IMR-90 (cell line): ENCODE measurements at regions not wholly inside any gene's neighbourhood (a gene's known extent, or its start where the extent isn't known, plus 50 kb on each side); places are given as distances from the start of the nearest gene placed in this dataset.

Experiments used
- ATAC-seq: fragments of 200-7000 bp; cut with Tn5 transposase; 2 replicates; pipeline ENCODE4 v1.9.1; 2020; ENCODE audit warnings: low read depth, mild to moderate bottlenecking, moderate library complexity
- BruUV-seq: library from RNA; stranded (reverse); fragments of 400-500 nt; replicated peaks from 2 replicates; lab custom pipeline; 2021; lab: Mats Ljungman, UMichigan
- CTCF ChIA-PET: fragments of 300-600 bp; formaldehyde crosslinking; extraction: SDS; loops from one replicate; lab custom pipeline; 2021; ENCODE audit warnings: antibody characterized with exemption; lab: Yijun Ruan, JAX
- POLR2A ChIA-PET: fragments of 300-600 bp; sonication (Branson Sonifier 250); formaldehyde crosslinking; loops from one replicate; lab custom pipeline; 2022; ENCODE audit warnings: antibody characterized with exemption; ENCODE audit not compliant: unreplicated experiment; lab: Charles Lee
- DNase-seq: peaks from one replicate; pipeline ENCODE4 v3.0.0; 2013
- H2AFZ ChIP-seq: replicated peaks from 2 replicates; pipeline ENCODE3; 2013; ENCODE audit warnings: low read length, mild to moderate bottlenecking; ENCODE audit not compliant: poor library complexity
- H2AK5ac ChIP-seq: 2 replicates; pipeline ENCODE4 v1.6.1; 2013; ENCODE audit warnings: low read depth, low read length, inconsistent platforms
- H2AK9ac ChIP-seq: replicated peaks from 2 replicates; pipeline ENCODE3; 2013; ENCODE audit warnings: mild to moderate bottlenecking, low read depth, low read length, moderate library complexity; ENCODE audit not compliant: poor library complexity
- H2BK120ac ChIP-seq: 2 replicates; pipeline ENCODE4 v1.6.1; 2013; ENCODE audit warnings: low read depth, low read length, inconsistent platforms
- H2BK15ac ChIP-seq: 3 replicates; pipeline ENCODE4 v1.6.1; 2013; ENCODE audit warnings: low read depth, low read length, inconsistent platforms
- H2BK20ac ChIP-seq: 2 replicates; pipeline ENCODE4 v1.6.1; 2013; ENCODE audit warnings: low read depth, mild to moderate bottlenecking, inconsistent platforms, low read length, moderate library complexity
- H2BK5ac ChIP-seq: 2 replicates; pipeline ENCODE4 v1.6.1; 2013; ENCODE audit warnings: mild to moderate bottlenecking, low read depth, low read length, inconsistent platforms; ENCODE audit not compliant: poor library complexity, severe bottlenecking
- H3K14ac ChIP-seq: replicated peaks from 2 replicates; pipeline ENCODE4 v1.6.1; 2013; ENCODE audit warnings: low read depth, low read length, inconsistent platforms
- H3K18ac ChIP-seq: 2 replicates; pipeline ENCODE4 v1.6.1; 2013; ENCODE audit warnings: low read depth, low read length, control low read depth
- H3K23ac ChIP-seq: 2 replicates; pipeline ENCODE4 v1.6.1; 2013; ENCODE audit warnings: low read depth, low read length, inconsistent platforms
- H3K27ac ChIP-seq: 2 replicates; pipeline ENCODE4 v1.5.1; 2013; ENCODE audit warnings: mild to moderate bottlenecking, control low read depth, low read length; ENCODE audit not compliant: insufficient read depth
- H3K27me3 ChIP-seq: 2 replicates; pipeline ENCODE4 v1.6.1; 2013; ENCODE audit warnings: low read length; ENCODE audit not compliant: control insufficient read depth, insufficient read depth
- H3K36me3 ChIP-seq: 2 replicates; pipeline ENCODE4 v1.6.1; 2013; ENCODE audit warnings: low read length, mixed read lengths; ENCODE audit not compliant: control insufficient read depth, insufficient read depth
- H3K4ac ChIP-seq: 2 replicates; pipeline ENCODE4 v1.6.1; 2013; ENCODE audit warnings: low read depth, low read length, inconsistent platforms
- H3K4me1 ChIP-seq: 2 replicates; pipeline ENCODE4 v1.6.1; 2013; ENCODE audit warnings: low read length, mixed read lengths; ENCODE audit not compliant: control insufficient read depth, insufficient read depth
- H3K4me2 ChIP-seq: 2 replicates; pipeline ENCODE4 v1.6.1; 2013; ENCODE audit warnings: low read depth, mild to moderate bottlenecking, control low read depth, low read length, moderate library complexity
- H3K4me3 ChIP-seq: 2 replicates; pipeline ENCODE4 v1.5.1; 2013; ENCODE audit warnings: low read depth, mild to moderate bottlenecking, control low read depth, low read length, moderate library complexity; ENCODE audit not compliant: insufficient read depth
- H3K56ac ChIP-seq: 2 replicates; pipeline ENCODE4 v1.6.1; 2013; ENCODE audit warnings: low read length, inconsistent platforms; ENCODE audit not compliant: insufficient read depth; ENCODE audit errors: extremely low read depth
- H3K79me1 ChIP-seq, 2 experiments: 2 replicates each; pipeline ENCODE4 v1.6.1; 2013; ENCODE audit warnings: low read length in 2 of 2, inconsistent platforms in 1 of 2, low read depth in 1 of 2
- H3K9ac ChIP-seq: 2 replicates; pipeline ENCODE4 v1.6.1; 2013; ENCODE audit warnings: low read depth, low read length, control low read depth
- H3K9me1 ChIP-seq: 2 replicates; pipeline ENCODE4 v1.6.1; 2013; ENCODE audit warnings: low read length, inconsistent platforms; ENCODE audit not compliant: insufficient read depth
- H3K9me3 ChIP-seq: 2 replicates; pipeline ENCODE4 v1.6.1; 2013; ENCODE audit warnings: low read length; ENCODE audit not compliant: control insufficient read depth, insufficient read depth
- H4K20me1 ChIP-seq: 2 replicates; pipeline ENCODE4 v1.6.1; 2013; ENCODE audit warnings: low read length, inconsistent platforms; ENCODE audit not compliant: insufficient read depth
- H4K5ac ChIP-seq: 2 replicates; pipeline ENCODE4 v1.6.1; 2013; ENCODE audit warnings: mild to moderate bottlenecking, low read depth, low read length, control low read depth
- H4K8ac ChIP-seq, 2 experiments: 2 replicates each; pipeline ENCODE4 v1.6.1; 2013; ENCODE audit warnings: low read depth in 2 of 2, low read length in 2 of 2, control low read depth in 1 of 2, inconsistent platforms in 1 of 2
- H4K91ac ChIP-seq: 2 replicates; pipeline ENCODE4 v1.6.1; 2013; ENCODE audit warnings: low read depth, low read length, inconsistent platforms; ENCODE audit not compliant: insufficient read depth
- BHLHE40 ChIP-seq: fragments of 150-350 bp; IDR thresholded peaks from 2 replicates; pipeline ENCODE4 v1.6.1; 2016; ENCODE audit warnings: mild to moderate bottlenecking, low read depth, low read length
- CEBPB ChIP-seq: IDR thresholded peaks from 2 replicates; pipeline ENCODE4 v1.6.1; 2012; ENCODE audit warnings: low read depth, low read length, improper control_type of control experiment
- CHD1 ChIP-seq: IDR thresholded peaks from 2 replicates; pipeline ENCODE4 v1.6.1; 2012; ENCODE audit warnings: low read depth, low read length, improper control_type of control experiment
- FOS ChIP-seq: fragments of 150-350 bp; IDR thresholded peaks from 2 replicates; pipeline ENCODE4 v1.6.1; 2016; ENCODE audit warnings: low read depth, low read length
- MAFK ChIP-seq: IDR thresholded peaks from 2 replicates; pipeline ENCODE4 v1.6.1; 2012; ENCODE audit warnings: low read depth, low read length, improper control_type of control experiment
- MAZ ChIP-seq: IDR thresholded peaks from 2 replicates; pipeline ENCODE4 v1.6.1; 2012; ENCODE audit warnings: low read depth, mild to moderate bottlenecking, low read length, improper control_type of control experiment, moderate library complexity, borderline replicate concordance
- NFE2L2 ChIP-seq: fragments of 150-350 bp; IDR thresholded peaks from 2 replicates; pipeline ENCODE4 v1.6.1; 2016; ENCODE audit warnings: low read depth, mild to moderate bottlenecking, low read length
- RFX5 ChIP-seq: IDR thresholded peaks from 2 replicates; pipeline ENCODE4 v1.8.0; 2012; ENCODE audit warnings: low read depth, mild to moderate bottlenecking, low read length, moderate library complexity
- WGBS, 2 experiments: methylation state at CpG; one replicate each; pipeline versions ENCODE4 v1.1.5 to v1.1.7; 2013; ENCODE audit warnings: missing lambda C conversion rate in 2 of 2; ENCODE audit not compliant: insufficient read length in 1 of 2; ENCODE audit errors: extremely low coverage in 2 of 2; 5-methylcytosine and 5-hydroxymethylcytosine counted together
- dilution Hi-C: fragments of 300-500 bp; cut with HindIII; formaldehyde crosslinking; loops from one replicate; pipeline ENCODE4 v1.14.3; 2018; ENCODE audit warnings: low sequenced_read_pairs; ENCODE audit not compliant: unreplicated experiment
- in situ Hi-C: fragments of 300-500 bp; cut with MboI; formaldehyde crosslinking; loops from 3 replicates; pipeline ENCODE4 v1.14.3; 2019; ENCODE audit warnings: low sequenced_read_pairs, inconsistent platforms, mixed read lengths
- intact Hi-C: fragments of 100-400 bp; cut with micrococcal nuclease; formaldehyde crosslinking; loops from 2 replicates; pipeline ENCODE4 v1.10.0; 2022
- TF ChIP-seq, protein P1 (sequence below): conservative IDR thresholded peaks from 2 replicates; pipeline ENCODE4 v1.5.1; 2012; ENCODE audit warnings: mild to moderate bottlenecking, low read depth, low read length, improper control_type of control experiment
- TF ChIP-seq, protein P2 (sequence below): fragments of 150-350 bp; IDR thresholded peaks from 2 replicates; pipeline ENCODE4 v1.6.1; 2016; ENCODE audit warnings: low read depth, mild to moderate bottlenecking, low read length, moderate library complexity, borderline replicate concordance
- TF ChIP-seq, protein P3 (sequence below): fragments of 150-350 bp; IDR thresholded peaks from 2 replicates; pipeline ENCODE4 v1.6.1; 2017; ENCODE audit warnings: mild to moderate bottlenecking, antibody characterized with exemption, low read length, low read depth

DNA sequence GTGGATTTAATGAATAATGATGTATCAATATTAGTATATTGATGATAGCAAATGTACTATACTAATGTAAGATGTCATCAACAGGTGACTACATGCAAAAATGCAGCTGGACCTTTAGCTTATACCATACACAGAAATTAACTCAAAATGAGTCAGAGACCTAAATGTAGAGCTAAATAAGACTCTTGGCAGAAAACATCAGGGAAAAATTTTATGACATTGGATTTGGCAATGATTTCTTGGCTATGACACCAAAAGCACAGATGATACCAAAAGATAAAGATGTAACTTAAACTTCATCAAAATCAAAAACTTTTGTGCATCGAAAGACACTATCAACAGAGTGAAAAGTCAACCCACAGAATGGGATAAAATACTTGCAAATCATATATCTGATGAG is 64.0 kb upstream of the CCL21 start:
- no peak overlapping the region for H3K56ac ChIP-seq
- in situ Hi-C loops = no loop called here
- TF ChIP-seq FOS = no peak
- no peak for TF ChIP-seq CEBPB
- no peak for TF ChIP-seq NFE2L2
- TF ChIP-seq RFX5 = no peak
- TF ChIP-seq MAFK = no peak
- TF ChIP-seq, protein P1, sequence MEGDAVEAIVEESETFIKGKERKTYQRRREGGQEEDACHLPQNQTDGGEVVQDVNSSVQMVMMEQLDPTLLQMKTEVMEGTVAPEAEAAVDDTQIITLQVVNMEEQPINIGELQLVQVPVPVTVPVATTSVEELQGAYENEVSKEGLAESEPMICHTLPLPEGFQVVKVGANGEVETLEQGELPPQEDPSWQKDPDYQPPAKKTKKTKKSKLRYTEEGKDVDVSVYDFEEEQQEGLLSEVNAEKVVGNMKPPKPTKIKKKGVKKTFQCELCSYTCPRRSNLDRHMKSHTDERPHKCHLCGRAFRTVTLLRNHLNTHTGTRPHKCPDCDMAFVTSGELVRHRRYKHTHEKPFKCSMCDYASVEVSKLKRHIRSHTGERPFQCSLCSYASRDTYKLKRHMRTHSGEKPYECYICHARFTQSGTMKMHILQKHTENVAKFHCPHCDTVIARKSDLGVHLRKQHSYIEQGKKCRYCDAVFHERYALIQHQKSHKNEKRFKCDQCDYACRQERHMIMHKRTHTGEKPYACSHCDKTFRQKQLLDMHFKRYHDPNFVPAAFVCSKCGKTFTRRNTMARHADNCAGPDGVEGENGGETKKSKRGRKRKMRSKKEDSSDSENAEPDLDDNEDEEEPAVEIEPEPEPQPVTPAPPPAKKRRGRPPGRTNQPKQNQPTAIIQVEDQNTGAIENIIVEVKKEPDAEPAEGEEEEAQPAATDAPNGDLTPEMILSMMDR = no peak
- TF ChIP-seq, protein P2, sequence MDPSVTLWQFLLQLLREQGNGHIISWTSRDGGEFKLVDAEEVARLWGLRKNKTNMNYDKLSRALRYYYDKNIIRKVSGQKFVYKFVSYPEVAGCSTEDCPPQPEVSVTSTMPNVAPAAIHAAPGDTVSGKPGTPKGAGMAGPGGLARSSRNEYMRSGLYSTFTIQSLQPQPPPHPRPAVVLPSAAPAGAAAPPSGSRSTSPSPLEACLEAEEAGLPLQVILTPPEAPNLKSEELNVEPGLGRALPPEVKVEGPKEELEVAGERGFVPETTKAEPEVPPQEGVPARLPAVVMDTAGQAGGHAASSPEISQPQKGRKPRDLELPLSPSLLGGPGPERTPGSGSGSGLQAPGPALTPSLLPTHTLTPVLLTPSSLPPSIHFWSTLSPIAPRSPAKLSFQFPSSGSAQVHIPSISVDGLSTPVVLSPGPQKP = no peak
- no peak for TF ChIP-seq MAZ
- TF ChIP-seq, protein P3, sequence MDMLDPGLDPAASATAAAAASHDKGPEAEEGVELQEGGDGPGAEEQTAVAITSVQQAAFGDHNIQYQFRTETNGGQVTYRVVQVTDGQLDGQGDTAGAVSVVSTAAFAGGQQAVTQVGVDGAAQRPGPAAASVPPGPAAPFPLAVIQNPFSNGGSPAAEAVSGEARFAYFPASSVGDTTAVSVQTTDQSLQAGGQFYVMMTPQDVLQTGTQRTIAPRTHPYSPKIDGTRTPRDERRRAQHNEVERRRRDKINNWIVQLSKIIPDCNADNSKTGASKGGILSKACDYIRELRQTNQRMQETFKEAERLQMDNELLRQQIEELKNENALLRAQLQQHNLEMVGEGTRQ = no peak
- no peak for TF ChIP-seq CHD1
- no peak for TF ChIP-seq BHLHE40
- DNase-seq = no peak
- no peak overlapping the region for H2BK15ac ChIP-seq
- ChIA-PET POLR2A (no interaction called here), CTCF (no interaction called here)
- H3K27me3 ChIP-seq = no peaks in the 10 kb centered on the region; the same call in none of the 2 replicates
- H4K91ac ChIP-seq = no peak overlapping the region
- no peak overlapping the region for H3K4me3 ChIP-seq
- H3K79me1 ChIP-seq = no peaks in the 10 kb centered on the region
- H3K4ac ChIP-seq = no peak overlapping the region
- no peak overlapping the region for H3K27ac ChIP-seq
- H3K9ac ChIP-seq = no peak overlapping the region
- no peak overlapping the region for H2AK5ac ChIP-seq
- no peaks in the 10 kb centered on the region for H3K9me1 ChIP-seq
- H3K4me2 ChIP-seq = no peak overlapping the region
- ATAC-seq = no peak
- no CpG with 5 or more reads among the region's 1 CpG for WGBS, 2 experiments
- no peaks in the 10 kb centered on the region for H4K20me1 ChIP-seq
- H4K8ac ChIP-seq = no peak overlapping the region
- no peak overlapping the region for H4K5ac ChIP-seq
- H2BK5ac ChIP-seq = no peak overlapping the region
- BruUV-seq = no TSS peak
- H2BK120ac ChIP-seq = no peak overlapping the region
- H2BK20ac ChIP-seq = no peak overlapping the region
- H3K18ac ChIP-seq = no peak overlapping the region
- H3K9me3 ChIP-seq = no peaks in the 10 kb centered on the region
- dilution Hi-C loops = no loop called here
- H2AK9ac ChIP-seq = no peak overlapping the region
- intact Hi-C loops = no loop called here
- H3K36me3 ChIP-seq = no peaks in the 10 kb centered on the region
- no peak overlapping the region for H2AFZ ChIP-seq
- no peak overlapping the region for H3K23ac ChIP-seq
- no peaks in the 10 kb centered on the region for H3K4me1 ChIP-seq
- H3K14ac ChIP-seq = no peak overlapping the region
